SK-N-SH treated with all-trans-retinoic acid at 6 μM for 48 hours (cell line): ENCODE measurements at regions not wholly inside any gene's neighbourhood (a gene's known extent, or its start where the extent isn't known, plus 50 kb on each side); places are given as distances from the start of the nearest gene placed in this dataset.

Experiments used
- ATAC-seq: fragments of 200-7000 bp; cut with Tn5 transposase; 3 replicates; pipeline ENCODE4 v1.9.1; 2020; ENCODE audit warnings: mild to moderate bottlenecking, moderate library complexity
- ARNTL ChIP-seq: fragments of 450-650 bp; formaldehyde crosslinking; IDR thresholded peaks from 2 replicates; pipeline ENCODE4 v1.5.0; 2020; ENCODE audit warnings: low read depth, mild to moderate bottlenecking, moderate library complexity, borderline replicate concordance
- BACH2 ChIP-seq: fragments of 250-450 bp; sonication (Bioruptor Pico); IDR thresholded peaks from 2 replicates; pipeline ENCODE4 v1.9.0; 2021; ENCODE audit warnings: mild to moderate bottlenecking, borderline replicate concordance
- CSDC2 ChIP-seq: fragments of 250-450 bp; sonication (Bioruptor Pico); IDR thresholded peaks from 2 replicates; pipeline ENCODE4 v1.5.0; 2020; ENCODE audit warnings: mild to moderate bottlenecking, moderate library complexity
- CSRNP3 ChIP-seq: fragments of 250-450 bp; sonication (Bioruptor Pico); IDR thresholded peaks from 2 replicates; pipeline ENCODE4 v1.5.1; 2021; ENCODE audit warnings: mild to moderate bottlenecking, moderate library complexity
- ESRRG ChIP-seq: fragments of 250-450 bp; sonication (Bioruptor Pico); IDR thresholded peaks from 2 replicates; pipeline ENCODE4 v1.6.1; 2021; ENCODE audit warnings: mild to moderate bottlenecking
- GLIS3 ChIP-seq: fragments of 250-450 bp; sonication (Bioruptor Pico); IDR thresholded peaks from 2 replicates; pipeline ENCODE4 v1.5.0; 2020; ENCODE audit warnings: mild to moderate bottlenecking, moderate library complexity
- ISL1 ChIP-seq: fragments of 250-450 bp; sonication (Bioruptor Pico); IDR thresholded peaks from 2 replicates; pipeline ENCODE4 v2.1.2; 2022; ENCODE audit warnings: mild to moderate bottlenecking, moderate library complexity
- OSR1 ChIP-seq: fragments of 250-450 bp; sonication (Bioruptor Pico); IDR thresholded peaks from 2 replicates; pipeline ENCODE4 v1.8.0; 2022; ENCODE audit warnings: moderate library complexity, mild to moderate bottlenecking, inconsistent platforms
- PPARA ChIP-seq: fragments of 250-450 bp; sonication (Bioruptor Pico); IDR thresholded peaks from 2 replicates; pipeline ENCODE4 v1.5.0; 2020; ENCODE audit warnings: mild to moderate bottlenecking, borderline replicate concordance
- RARB ChIP-seq: fragments of 250-450 bp; sonication (Bioruptor Pico); IDR thresholded peaks from 2 replicates; pipeline ENCODE4 v1.8.0; 2021; ENCODE audit warnings: mild to moderate bottlenecking, moderate library complexity
- SNAI2 ChIP-seq: fragments of 250-450 bp; sonication (Bioruptor Pico); IDR thresholded peaks from 2 replicates; pipeline ENCODE4 v1.5.0; 2020; ENCODE audit warnings: mild to moderate bottlenecking, moderate library complexity
- TCF4 ChIP-seq: fragments of 250-450 bp; sonication (Bioruptor Pico); IDR thresholded peaks from 2 replicates; pipeline ENCODE4 v1.8.0; 2021; ENCODE audit warnings: mild to moderate bottlenecking, moderate library complexity, borderline replicate concordance
- TOX ChIP-seq: fragments of 250-450 bp; sonication (Bioruptor Pico); IDR thresholded peaks from 2 replicates; pipeline ENCODE4 v1.8.0; 2021; ENCODE audit warnings: mild to moderate bottlenecking, moderate library complexity, borderline replicate concordance
- TSHZ2 ChIP-seq: fragments of 250-450 bp; sonication (Bioruptor Pico); IDR thresholded peaks from 2 replicates; pipeline ENCODE4 v1.5.0; 2020; ENCODE audit warnings: mild to moderate bottlenecking, moderate library complexity
- ZNF565 ChIP-seq: fragments of 450-650 bp; formaldehyde crosslinking; conservative IDR thresholded peaks from 2 replicates; pipeline ENCODE4 v1.5.0; 2020; ENCODE audit warnings: low read depth, mild to moderate bottlenecking, moderate library complexity
- ZNF70 ChIP-seq: fragments of 450-650 bp; formaldehyde crosslinking; IDR thresholded peaks from 2 replicates; pipeline ENCODE4 v1.5.0; 2020; ENCODE audit warnings: mild to moderate bottlenecking, moderate library complexity
- ZNF8 ChIP-seq: fragments of 450-650 bp; formaldehyde crosslinking; IDR thresholded peaks from 2 replicates; pipeline ENCODE4 v1.5.0; 2020; ENCODE audit warnings: mild to moderate bottlenecking, moderate library complexity
- TF ChIP-seq, protein P1 (sequence below): fragments of 250-450 bp; sonication (Bioruptor Pico); IDR thresholded peaks from 2 replicates; pipeline ENCODE4 v1.8.0; 2021; ENCODE audit warnings: low read depth, mild to moderate bottlenecking, moderate library complexity, borderline replicate concordance
- TF ChIP-seq, protein P2 (sequence below): fragments of 250-450 bp; sonication (Bioruptor Pico); IDR thresholded peaks from 2 replicates; pipeline ENCODE4 v1.8.0; 2020; ENCODE audit warnings: mild to moderate bottlenecking, moderate library complexity, borderline replicate concordance

- ATAC-seq = no peak
These were observed 174.3 kb downstream of the SCP2D1 start for GRCh38 chr20:18987781-18988360.

DNA sequence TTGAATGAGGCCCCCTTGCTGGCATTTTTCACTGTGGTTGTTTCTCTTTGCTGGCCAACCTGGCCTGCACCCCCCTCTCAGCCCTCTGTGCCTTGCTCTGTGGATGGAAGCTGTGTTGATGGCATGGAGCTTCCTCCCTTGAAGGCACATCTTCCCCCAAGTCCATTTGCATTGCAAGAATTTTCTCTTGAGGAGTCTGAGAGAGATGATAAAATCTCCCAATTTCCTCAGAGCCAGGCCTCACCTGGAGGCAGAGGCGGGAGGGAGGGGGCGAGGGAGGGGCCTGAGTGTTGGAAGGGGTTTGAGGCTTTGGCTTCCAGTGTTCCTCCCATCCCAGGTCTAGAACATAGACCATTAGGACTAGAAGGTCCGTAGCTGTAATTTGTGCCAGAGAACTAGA, 175.1 kb downstream of the SCP2D1 start:
- ATAC-seq = no peak
- TF ChIP-seq ESRRG (CRISPR knock-in tag) (no peak), ZNF70 (CRISPR knock-in tag) (no peak), TOX (CRISPR knock-in tag) (no peak), GLIS3 (no peak), SNAI2 (no peak), TSHZ2 (no peak), ZNF565 (no peak), RARB (CRISPR knock-in tag) (no peak), BACH2 (CRISPR knock-in tag) (no peak), OSR1 (no peak), ARNTL (no peak)
- TF ChIP-seq, protein P1, sequence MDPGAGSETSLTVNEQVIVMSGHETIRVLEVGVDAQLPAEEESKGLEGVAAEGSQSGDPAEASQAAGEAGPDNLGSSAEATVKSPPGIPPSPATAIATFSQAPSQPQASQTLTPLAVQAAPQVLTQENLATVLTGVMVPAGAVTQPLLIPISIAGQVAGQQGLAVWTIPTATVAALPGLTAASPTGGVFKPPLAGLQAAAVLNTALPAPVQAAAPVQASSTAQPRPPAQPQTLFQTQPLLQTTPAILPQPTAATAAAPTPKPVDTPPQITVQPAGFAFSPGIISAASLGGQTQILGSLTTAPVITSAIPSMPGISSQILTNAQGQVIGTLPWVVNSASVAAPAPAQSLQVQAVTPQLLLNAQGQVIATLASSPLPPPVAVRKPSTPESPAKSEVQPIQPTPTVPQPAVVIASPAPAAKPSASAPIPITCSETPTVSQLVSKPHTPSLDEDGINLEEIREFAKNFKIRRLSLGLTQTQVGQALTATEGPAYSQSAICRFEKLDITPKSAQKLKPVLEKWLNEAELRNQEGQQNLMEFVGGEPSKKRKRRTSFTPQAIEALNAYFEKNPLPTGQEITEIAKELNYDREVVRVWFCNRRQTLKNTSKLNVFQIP (CRISPR knock-in tag) = no peak
- TF ChIP-seq, protein P2, sequence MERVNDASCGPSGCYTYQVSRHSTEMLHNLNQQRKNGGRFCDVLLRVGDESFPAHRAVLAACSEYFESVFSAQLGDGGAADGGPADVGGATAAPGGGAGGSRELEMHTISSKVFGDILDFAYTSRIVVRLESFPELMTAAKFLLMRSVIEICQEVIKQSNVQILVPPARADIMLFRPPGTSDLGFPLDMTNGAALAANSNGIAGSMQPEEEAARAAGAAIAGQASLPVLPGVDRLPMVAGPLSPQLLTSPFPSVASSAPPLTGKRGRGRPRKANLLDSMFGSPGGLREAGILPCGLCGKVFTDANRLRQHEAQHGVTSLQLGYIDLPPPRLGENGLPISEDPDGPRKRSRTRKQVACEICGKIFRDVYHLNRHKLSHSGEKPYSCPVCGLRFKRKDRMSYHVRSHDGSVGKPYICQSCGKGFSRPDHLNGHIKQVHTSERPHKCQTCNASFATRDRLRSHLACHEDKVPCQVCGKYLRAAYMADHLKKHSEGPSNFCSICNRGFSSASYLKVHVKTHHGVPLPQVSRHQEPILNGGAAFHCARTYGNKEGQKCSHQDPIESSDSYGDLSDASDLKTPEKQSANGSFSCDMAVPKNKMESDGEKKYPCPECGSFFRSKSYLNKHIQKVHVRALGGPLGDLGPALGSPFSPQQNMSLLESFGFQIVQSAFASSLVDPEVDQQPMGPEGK (CRISPR knock-in tag) = no peak

More at GRCh38 chr20:18987781-18988360, 174.3 kb downstream of the SCP2D1 start:
- TF ChIP-seq, protein P1 (CRISPR knock-in tag) = no peak
- TF ChIP-seq TSHZ2 (no peak), TCF4 (no peak), RARB (CRISPR knock-in tag) (no peak), CSDC2 (CRISPR knock-in tag) (no peak), CSRNP3 (CRISPR knock-in tag) (no peak), ARNTL (no peak), ISL1 (CRISPR knock-in tag) (no peak), ZNF8 (CRISPR knock-in tag) (no peak), PPARA (CRISPR knock-in tag) (no peak)
- TF ChIP-seq, protein P2 (CRISPR knock-in tag) = no peak
